Testis (tissue), 2 donors: ENCODE measurements at regions not wholly inside any gene's neighbourhood (a gene's known extent, or its start where the extent isn't known, plus 50 kb on each side); places are given as distances from the start of the nearest gene placed in this dataset.
A peak's percentile ranks its signal among the peaks of the same experiment; 100 is the strongest.

ENCODE experiments used
- DNase-seq: peaks from one replicate; pipeline ENCODE4 v3.0.0-alpha.2; 2019
- H3K27ac ChIP-seq, 2 donors: fragments of 200-600 bp; sonication (generic); one replicate each; pipeline ENCODE4 v1.5.1; 2019
- H3K27me3 ChIP-seq: fragments of 200-600 bp; sonication (generic); one replicate; pipeline ENCODE4 v1.5.1; 2019
- H3K36me3 ChIP-seq: fragments of 200-600 bp; sonication (generic); one replicate; pipeline ENCODE4 v1.5.1; 2017; ENCODE audit warnings: low read depth; ENCODE audit errors: missing control alignments
- H3K4me1 ChIP-seq: fragments of 200-600 bp; sonication (generic); one replicate; pipeline ENCODE4 v1.5.1; 2019
- H3K4me3 ChIP-seq, 2 donors: fragments of 200-600 bp; sonication (generic); one replicate each; pipeline ENCODE4 v1.5.1; 2017 to 2019
- H3K9me3 ChIP-seq: fragments of 200-600 bp; sonication (generic); one replicate; pipeline ENCODE4 v1.5.1; 2017
- POLR2A ChIP-seq: fragments of 450-650 bp; IDR thresholded peaks from one replicate; pipeline ENCODE4 v1.6.1; 2017; ENCODE audit warnings: antibody characterized with exemption, mild to moderate bottlenecking, moderate library complexity
- WGBS, 2 donors: methylation state at CpG; one replicate each; pipeline ENCODE4 v1.1.5; 2018; 5-methylcytosine and 5-hydroxymethylcytosine counted together
- intact Hi-C: fragments of 100-400 bp; cut with DNase I; formaldehyde crosslinking; loops from one replicate; pipeline ENCODE4 v1.15.1; 2023; ENCODE audit warnings: low total_unique reads
- TF ChIP-seq, protein P1 (sequence below), 3 experiments: fragments of 450-650 bp in 2 of 3; fragments of 200-600 bp in 1 of 3; sonication (generic) in 1 of 3; IDR thresholded peaks; one replicate each; pipeline ENCODE4 v1.5.1; 2016 to 2019; ENCODE audit warnings: antibody characterized with exemption in 3 of 3, mild to moderate bottlenecking in 2 of 3, moderate library complexity in 1 of 3

DNA sequence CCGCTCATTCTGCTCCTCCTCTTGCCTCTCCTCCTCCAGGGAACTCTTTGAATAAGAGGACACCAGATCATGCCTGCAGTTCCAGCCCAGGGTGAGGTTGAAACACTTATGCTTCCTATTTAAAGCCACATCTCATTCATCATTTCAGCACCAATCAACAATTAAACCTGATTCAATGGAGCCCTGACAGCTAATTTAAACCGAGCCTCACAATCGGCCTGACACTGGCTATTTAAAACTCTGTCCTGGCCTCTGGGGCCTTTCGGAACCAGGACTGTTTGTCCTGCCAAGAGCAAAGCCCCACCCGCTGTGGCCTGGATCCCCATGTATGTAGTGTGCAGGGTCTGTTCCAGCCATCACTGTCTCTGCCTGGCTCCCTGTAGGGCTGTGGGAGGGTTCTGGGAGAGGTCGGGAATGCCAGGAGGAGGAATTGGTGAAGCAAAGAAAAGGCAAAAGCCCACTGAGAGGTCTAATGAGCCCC, 97.4 kb downstream of the MCFD2 start:
- intact Hi-C loops: no loop called here
- peak; percentile 78 for DNase-seq

DNA sequence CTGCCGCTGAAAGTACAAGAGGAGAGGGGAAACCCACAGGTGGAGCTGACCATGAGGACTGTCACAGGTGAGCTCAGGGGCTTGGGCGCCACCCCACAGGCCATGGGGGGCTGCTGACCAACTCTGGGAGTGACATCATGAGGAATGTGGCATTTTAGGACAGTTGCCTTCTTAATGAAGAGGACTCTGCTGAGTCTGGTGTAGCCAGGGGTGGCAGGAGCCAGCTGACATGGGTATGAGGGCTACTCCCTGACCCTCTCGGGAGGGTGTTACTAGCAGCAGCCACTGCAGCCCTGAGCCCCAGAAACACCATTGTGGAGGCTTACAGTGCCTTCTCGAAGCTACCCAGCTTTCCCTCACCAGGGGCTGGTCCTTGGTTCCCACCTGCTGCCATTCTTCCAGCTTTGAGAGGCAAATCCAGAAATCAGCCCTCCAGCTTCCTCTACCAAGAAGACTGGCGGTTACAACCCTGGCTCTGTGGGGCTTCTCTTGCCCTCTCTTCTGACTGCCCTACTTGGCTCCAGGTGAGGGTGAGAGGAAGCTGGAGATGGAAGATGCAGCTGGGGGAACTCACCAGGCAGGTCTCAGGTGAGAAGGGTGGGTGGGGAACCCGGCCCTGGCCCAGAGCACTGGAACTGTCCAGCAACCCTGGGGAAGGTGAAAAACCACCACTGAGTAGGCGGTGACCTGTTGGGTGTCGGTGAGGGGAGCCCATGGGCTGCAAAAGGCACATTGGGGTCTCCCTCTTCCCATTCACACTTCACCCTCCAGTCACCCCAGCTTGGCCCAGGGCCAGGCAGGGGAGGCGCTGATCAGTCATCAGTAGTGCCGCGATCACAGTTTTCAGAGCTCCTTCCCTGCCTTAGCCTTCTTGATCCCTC, 98.5 kb downstream of the MCFD2 start:
- Histone ChIP-seq H3K27ac (peak overlapping the region in 1 of 2 donors; percentile 64), H3K4me1 (peaks cover 37% of the 10 kb centered on the region), H3K27me3 (no peaks in the 10 kb centered on the region), H3K9me3 (no peaks in the 10 kb centered on the region), H3K4me3 (no peak overlapping the region), H3K36me3 (no peaks in the 10 kb centered on the region)
- intact Hi-C loops: no loop called here
- no peak for TF ChIP-seq POLR2A
- TF ChIP-seq, protein P1, sequence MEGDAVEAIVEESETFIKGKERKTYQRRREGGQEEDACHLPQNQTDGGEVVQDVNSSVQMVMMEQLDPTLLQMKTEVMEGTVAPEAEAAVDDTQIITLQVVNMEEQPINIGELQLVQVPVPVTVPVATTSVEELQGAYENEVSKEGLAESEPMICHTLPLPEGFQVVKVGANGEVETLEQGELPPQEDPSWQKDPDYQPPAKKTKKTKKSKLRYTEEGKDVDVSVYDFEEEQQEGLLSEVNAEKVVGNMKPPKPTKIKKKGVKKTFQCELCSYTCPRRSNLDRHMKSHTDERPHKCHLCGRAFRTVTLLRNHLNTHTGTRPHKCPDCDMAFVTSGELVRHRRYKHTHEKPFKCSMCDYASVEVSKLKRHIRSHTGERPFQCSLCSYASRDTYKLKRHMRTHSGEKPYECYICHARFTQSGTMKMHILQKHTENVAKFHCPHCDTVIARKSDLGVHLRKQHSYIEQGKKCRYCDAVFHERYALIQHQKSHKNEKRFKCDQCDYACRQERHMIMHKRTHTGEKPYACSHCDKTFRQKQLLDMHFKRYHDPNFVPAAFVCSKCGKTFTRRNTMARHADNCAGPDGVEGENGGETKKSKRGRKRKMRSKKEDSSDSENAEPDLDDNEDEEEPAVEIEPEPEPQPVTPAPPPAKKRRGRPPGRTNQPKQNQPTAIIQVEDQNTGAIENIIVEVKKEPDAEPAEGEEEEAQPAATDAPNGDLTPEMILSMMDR (IDR thresholded peaks at IDR 0.05): no peak
- DNase-seq: no peak
- 94 to 96% methylated on average over 10 to 11 of the region's 11 CpGs for WGBS, 2 donors

More for the DNA sequence above, 97.4 kb downstream of the MCFD2 start:
- 44 to 70% methylated on average over 4 to 6 of the region's 6 CpGs for WGBS, 2 donors
- Histone ChIP-seq H3K9me3 (no peaks in the 10 kb centered on the region), H3K4me1 (peaks cover 26% of the 10 kb centered on the region), H3K27ac (peak overlapping the region; percentile 63 to 64), H3K27me3 (no peaks in the 10 kb centered on the region), H3K36me3 (no peaks in the 10 kb centered on the region), H3K4me3 (no peak overlapping the region)
- TF ChIP-seq, protein P1 (IDR thresholded peaks at IDR 0.05): no peak
- TF ChIP-seq POLR2A: no peak

DNA sequence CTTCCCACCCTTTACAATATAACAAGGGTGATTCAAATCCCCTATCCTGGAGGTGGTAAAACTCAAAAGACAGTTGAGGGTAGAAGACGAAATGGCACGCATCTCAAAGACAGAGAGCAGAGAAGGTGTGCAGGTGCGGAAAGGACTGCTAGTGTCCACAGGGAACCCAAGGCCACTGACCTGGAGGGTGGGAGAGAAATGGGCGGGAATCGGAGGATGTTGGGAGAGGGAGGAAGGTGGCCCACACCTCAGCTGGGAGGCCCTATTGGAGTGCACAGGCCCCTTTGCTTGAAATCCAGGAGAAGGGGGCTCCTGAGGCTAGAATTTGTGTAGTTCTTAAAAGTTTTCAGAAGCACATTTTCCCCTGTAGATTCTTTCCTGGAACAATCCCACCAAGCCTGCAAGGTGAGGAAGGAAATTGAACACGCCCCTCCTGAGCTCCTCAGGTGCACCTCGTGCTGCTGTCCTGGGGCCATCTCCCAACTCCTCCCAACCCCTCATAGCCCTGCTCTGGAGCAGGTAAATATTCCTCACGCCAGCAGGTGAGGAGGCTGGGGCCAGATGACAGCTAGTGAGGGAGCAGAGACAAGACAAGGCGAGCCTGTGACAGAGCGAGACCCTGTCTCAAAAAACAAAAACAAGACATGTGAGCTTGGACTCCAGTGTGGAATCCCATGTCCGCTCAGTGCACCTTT, 99.3 kb downstream of the MCFD2 start:
- Histone ChIP-seq H3K27ac (no peak overlapping the region), H3K36me3 (no peaks in the 10 kb centered on the region), H3K27me3 (no peaks in the 10 kb centered on the region), H3K4me1 (peaks cover 38% of the 10 kb centered on the region), H3K4me3 (no peak overlapping the region), H3K9me3 (no peaks in the 10 kb centered on the region)
- TF ChIP-seq, protein P1 (IDR thresholded peaks at IDR 0.05): no peak
- TF ChIP-seq POLR2A: no peak
- WGBS, 2 donors: 94 to 98% methylated on average over 11 of the region's 11 CpGs
- intact Hi-C loops: no loop called here
- DNase-seq: no peak

DNA sequence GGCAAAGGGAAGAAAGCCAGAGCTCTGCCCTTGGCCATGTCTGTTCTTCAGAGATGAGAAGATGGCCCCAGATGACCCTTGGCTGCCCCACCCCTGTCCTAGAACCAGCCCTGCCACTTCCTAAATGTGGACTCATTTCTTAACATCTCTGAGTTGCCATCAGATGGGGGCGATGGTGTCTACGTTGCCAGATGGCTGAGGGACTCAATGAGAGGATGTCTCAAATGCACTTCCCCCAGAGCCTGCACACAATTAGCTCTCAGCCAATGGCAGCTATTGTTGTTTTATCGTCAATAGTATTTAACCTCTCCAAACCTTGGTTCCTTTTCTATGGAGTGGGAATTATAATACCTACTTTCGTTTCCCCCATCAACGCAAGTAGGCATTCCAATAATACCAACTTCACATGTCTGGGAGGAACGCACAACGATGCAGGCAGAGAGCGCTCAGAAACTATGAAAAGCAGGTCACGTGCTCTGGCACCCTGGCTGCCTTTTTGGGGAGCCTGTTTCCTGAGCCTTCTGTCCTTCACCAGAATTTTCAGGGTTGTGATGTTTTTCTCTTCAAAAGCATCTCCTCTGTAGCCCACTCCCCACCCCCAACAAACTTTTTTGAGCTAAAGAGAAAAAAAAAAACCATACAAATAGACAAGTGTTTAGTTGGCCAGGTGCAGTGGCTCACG, 100.3 kb downstream of the MCFD2 start:
- H3K4me1 ChIP-seq: peaks cover 38% of the 10 kb centered on the region
- intact Hi-C loops: no loop called here
- no peaks in the 10 kb centered on the region for H3K36me3 ChIP-seq
- TF ChIP-seq, protein P1 (IDR thresholded peaks at IDR 0.05): no peak
- H3K27ac ChIP-seq: peak overlapping the region in 1 of 2 donors; percentile 91
- DNase-seq: no peak
- H3K27me3 ChIP-seq: no peaks in the 10 kb centered on the region
- H3K4me3 ChIP-seq: no peak overlapping the region
- 88 to 94% methylated on average over 10 of the region's 10 CpGs for WGBS, 2 donors
- no peaks in the 10 kb centered on the region for H3K9me3 ChIP-seq
